Suppressor macrophage treated with lipopolysaccharide for 1 hour (primary cell): ENCODE measurements at regions not wholly inside any gene's neighbourhood (a gene's known extent, or its start where the extent isn't known, plus 50 kb on each side); places are given as distances from the start of the nearest gene placed in this dataset.

ENCODE experiments used
- DNase-seq, 3 donors: peaks; one replicate each; pipeline ENCODE4 v3.0.0-alpha.2; 2020 to 2022

DNA sequence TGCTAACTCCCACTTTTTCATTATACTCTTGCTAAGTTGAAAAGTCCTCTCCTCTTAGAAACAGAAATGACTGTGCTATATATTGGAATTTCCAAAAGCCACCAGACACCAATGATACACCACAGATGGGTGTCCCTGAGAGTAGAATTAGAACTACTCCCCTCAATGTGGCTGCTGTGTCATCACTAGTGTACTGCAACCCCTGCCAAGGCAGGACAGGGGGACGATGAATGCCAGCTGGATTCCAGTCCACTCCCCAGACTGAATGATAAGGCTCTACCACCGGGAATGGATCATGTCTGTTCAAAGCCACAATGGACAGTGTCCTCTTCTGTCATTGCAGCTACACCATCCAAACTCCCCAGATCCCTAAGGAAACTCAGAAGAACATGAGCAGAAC, 69.7 kb upstream of the EDNRB start:
- no peak for DNase-seq

DNA sequence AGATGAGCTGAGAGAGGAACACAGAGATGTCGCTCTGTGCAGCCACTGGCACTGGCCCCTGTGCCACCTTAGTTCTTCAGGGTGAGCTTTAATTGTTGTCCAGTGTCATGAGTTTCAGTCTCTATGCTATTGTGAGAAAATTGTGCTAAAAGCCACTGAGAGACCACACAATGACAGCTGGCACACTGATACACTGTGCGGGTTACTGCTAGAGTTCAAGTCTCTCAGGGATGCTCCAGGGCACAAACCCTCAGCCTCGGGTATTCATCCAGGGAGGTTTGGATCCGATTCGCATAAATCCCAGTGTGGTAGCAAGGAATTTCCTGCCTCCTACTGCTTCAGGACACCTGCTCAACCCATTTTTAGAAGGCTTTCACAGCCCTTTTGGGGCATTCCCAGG, 68.1 kb upstream of the EDNRB start:
- DNase-seq: no peak

DNA sequence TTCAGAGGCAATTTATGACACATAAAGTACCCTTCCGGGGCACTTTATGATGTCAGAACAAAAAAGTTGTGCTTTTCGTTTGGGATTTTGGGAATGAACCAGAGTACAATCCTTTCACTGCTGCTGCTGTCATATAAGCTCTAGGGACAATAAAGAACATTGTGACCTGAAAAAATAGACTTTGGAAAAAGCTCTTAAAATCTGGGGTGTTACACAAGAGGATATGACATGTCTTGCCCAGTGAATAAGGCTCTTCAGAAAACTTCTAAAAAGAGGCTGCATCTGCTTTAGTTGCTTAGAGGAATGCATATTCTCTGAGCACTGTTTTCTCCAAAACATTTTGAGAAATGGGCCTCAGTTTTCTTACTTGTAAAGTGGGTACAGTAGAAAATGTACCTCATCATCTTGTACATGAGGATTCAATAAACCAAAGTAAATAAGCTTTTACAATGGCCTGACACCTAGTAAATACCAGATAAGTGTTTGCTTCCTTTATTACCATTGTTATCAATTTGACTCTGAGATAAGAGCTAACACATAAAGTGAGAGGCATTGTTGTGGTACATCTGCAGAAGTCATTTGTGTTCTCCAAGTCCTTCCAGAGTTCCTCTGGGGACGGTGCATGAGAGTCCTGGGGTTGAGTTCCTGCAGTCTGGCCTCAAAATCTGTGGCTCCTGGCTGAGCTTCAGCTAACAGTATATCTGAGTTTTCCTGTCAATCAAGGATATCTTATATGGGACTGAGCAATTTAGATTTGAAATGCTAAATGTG, 67.4 kb upstream of the EDNRB start:
- no peak for DNase-seq

DNA sequence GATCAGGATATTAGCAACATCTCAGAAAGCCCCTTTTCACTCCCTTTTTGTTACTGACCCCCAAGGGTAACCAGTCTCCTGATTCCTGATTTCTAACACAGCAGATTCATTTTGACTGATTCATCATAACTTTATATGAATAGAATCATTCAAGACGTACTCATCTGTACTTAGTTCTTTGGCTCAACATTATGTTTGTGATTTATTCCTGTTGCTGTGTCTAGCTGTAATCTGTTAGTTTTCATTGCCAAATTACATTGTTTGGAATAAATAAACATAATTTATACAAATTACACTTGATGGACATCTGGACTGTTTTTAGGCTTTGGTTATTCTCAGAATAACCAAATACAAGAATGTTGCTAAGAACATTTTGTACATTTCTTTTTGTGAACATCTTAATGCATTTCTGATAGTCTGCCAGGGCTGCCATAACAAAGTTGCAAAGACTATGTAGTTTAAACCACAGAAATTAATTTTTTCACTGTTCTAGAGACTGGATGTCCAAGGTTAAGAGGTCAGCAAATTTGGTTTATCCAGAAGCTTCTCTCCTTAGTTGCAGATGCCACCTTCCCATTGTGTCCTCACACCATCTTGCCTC, 62.8 kb upstream of the EDNRB start:
- DNase-seq: peak; percentile 10 to 28 (median 16)

DNA sequence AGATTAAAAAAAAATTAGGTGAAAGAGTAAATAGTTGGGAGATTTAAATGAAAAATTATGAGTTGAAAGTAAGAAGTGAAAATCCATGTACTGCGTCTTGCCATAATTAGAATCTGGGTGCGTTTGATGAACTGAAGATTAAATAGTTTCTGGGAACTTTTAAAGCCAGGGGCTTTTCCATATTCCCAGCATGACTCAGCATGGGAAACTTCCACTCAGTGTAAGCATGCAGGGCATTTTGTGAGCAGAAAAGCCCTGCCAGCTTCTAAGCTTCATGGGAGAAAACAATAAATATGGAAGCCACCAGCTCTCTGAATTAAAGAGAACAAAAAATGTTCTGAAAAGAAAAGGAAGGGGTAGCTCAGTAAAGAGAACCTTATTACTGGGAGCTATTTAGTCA, 62.0 kb upstream of the EDNRB start:
- DNase-seq: peak; percentile 39 to 56 (median 53)

DNA sequence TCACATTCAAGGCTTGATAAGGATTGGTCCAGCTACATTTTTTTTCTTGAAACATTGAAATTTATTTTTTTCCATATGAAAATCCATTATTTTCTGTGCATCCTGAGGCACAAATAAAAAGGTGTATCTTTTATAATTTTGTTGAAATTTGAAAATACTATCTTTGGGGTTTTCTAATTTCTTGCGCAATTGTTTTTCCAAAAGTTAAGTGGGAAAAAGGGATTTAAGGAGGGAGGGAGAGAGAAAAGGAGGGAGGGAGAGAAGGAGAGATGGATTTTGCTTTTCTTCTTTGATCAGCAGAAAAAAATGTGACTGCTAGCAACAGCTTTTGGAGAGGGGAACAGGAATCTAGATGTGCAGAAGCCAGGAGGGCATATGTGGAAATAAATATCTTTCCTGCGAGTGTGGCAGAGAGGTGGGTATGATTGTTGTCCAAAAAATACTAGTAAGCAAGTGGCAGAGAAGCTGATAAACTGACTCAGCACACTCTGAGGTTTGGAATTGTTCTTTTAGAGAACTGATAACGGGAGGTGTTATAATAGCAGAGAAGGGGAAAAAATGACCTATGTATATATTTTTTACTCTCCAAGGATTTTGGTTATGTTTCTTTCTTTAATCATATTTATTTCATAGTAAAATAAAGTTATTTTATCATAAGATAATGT, 61.2 kb upstream of the EDNRB start:
- no peak for DNase-seq

DNA sequence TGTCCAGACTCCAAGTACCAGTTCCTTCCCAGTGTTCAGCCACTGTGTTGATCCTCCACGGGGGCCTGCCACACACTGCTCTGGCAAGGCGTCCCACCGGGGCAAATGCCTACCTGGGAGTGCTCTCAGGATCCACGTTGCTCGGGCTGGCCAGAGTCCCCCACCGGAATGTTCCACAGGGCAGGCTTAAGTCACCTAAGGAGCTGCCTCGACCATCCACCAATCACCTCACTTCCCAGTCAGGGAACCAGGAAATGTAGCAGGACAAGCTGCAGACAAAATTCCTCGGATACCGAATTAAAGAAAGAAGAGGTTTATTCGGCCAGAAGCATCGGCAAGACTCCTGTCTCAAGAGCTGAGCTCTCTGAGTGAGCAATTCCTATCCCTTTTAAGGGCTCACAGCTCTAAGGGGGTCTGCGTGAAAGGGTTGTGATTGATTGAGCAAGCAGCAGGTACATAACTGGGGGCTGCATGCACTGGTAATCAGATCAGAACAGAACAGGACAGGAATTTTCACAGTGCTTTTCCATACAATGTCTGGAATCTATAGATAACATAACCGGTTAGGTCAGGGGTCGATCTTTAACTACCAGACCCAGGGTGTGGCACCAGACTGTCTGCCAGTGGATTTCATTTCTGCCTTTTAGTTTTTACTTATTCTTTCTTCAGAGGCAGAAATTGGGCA, 56.9 kb upstream of the EDNRB start:
- DNase-seq: no peak

DNA sequence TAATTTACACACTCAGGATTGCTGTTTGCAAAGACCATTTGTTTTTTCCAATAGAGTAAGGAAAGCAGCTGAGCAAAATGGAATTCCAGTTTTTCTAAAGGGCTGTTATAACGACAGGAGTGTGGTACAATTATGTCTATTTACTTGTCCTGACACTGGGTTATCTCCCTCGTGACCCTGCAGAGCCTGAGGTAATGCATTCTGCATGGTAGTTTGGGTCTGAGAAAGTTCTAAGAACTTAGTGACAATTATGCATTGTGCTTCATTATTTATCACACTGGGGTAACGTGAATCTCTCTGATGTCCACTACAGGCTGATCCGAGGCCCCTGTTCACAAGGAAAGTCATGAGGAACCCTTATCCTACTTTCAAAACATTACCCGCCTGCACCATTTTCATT, 50.7 kb upstream of the EDNRB start:
- no peak for DNase-seq
